HG03066 (cell line): ENCODE measurements at regions not wholly inside any gene's neighbourhood (a gene's known extent, or its start where the extent isn't known, plus 50 kb on each side); places are given as distances from the start of the nearest gene placed in this dataset.
A peak's percentile ranks its signal among the peaks of the same experiment; 100 is the strongest.
"Not testable (repeated sequence)": the region's sequence is repeated elsewhere in the genome, so short reads cannot be mapped to it uniquely, and the experiment has no call there.

Experiments
- ATAC-seq: cut with Tn5 transposase; IDR thresholded peaks from one replicate; pipeline ENCODE4 v1.9.1; 2021; ENCODE audit warnings: low read depth; ENCODE audit not compliant: unreplicated experiment

DNA sequence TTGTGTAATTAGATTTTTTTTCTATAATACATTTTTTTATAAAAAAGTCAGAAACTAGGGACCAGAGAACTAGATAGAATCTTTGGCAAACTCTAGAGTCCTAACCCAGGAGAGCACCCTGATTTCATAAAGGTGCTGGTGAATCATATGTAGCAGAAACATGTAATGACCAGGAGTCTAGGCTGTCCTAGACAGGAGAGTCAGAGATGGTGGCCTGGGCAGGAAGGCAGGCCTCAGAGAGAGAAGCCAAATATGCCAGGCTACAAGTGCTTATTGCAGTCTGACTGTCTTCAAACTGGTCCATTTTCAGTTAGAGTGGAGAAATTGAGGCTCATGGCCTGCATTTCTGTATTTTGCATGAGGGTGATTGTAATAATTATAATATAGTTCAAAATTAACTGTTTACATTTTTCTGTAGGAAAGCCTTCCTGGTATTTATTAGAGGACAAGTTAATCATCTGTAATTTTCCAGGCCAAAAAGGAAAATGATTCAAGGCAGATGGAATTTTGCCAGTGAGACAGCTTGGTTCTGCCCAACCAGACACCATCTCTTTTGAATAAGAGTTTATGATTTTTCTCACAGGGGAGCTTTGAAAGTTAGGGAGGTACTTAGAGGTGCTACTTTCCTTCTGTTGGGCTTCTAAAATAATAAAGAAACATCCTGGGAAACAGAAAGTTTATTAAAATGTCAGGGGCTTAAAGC lies 129.8 kb downstream of the S1PR1 start:
- ATAC-seq, result no peak

DNA sequence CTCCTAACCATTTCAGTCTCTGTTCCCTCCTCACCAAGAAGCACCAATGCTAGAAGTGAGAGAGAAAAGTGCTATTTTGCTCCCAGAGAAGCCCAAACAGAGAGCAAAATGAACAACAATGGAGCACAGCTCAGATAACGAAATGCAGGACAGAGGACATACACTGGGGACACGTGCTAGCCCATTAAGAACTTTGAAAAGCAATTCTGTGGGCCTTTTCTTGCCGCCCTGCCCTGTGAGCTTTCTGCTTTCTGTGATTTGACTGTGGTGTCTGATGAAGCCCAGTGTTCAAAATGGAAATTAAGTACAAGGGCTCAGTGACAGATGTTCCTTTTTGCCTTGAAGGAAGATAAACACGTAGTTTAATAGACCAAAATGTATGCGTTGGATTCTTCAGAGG lies 130.8 kb downstream of the S1PR1 start:
- no peak for ATAC-seq

DNA sequence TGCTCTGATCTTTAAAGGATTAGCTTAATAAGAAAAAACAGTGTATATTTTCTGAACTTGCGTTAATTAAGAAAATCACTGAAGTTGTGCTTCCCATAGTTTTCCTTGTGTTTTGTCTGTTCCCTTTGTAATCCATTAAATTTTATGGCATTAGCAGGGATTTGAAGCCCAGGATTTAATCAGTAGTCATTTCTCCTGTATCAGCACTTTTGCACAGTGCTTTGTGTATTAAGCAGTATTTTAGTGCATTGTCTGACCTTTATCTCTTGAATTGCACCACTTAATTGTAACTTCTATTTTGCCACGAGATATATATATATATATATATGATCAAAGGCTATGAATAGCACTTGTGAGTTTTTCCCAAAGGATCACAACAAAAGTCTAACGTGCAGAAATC lies 133.7 kb downstream of the S1PR1 start:
- no peak for ATAC-seq

DNA sequence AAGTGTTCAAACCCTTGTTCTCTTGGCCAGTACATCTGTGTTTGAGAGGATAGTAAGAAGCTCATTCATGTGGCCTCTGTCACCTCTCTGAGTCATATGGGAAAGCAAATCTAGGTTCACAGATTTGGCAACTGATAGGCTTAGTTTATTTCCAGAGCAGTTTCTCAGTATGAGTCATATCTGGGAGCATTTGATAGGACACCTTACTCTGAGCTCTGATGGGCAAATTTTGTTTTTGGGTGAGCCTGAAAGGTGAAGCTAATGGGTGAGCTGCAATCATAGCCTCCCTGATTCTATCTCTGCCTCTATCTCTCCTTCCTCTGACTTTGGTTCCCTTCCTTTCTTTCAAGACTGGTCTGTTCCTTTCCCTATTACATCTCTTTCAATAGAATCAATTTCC lies 134.4 kb downstream of the S1PR1 start:
- peak; percentile 93 for ATAC-seq

DNA sequence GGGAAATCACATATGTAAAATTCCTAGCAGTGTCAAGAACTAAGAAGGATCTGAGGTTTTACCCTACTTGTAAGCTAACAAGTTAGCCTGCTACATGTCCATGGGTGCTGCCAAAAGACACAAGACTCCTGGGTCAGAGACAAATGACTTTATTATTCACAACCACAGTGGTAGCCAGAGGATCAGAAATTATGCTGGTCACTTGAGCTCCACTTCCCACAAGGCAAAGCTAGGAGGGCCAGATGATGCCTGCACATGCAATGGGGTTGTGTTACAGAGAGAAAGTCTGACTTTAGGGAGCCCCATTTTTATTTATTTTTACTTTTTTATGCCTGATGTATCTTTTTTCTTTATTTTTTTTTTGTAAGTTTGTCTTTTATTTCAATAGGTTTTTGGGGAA lies 136.8 kb downstream of the S1PR1 start:
- no peak for ATAC-seq

DNA sequence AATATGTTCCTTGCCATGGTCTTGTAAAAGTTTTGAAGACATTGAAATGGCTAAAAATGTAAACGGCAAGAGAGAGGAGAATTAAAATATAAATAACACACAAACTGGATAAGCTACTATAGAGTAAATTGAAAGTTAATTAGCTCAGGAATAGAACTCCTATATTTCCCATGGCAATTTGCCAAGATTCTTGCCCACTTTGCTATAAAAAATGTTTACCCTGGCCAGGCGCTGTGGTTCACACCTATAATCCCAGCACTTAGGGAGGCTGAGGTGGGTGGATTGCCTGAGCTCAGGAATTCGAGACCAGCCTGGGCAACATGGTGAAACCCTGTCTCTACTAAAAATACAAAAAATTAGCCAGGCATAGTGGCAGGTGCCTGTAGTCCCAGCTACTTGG lies 138.6 kb downstream of the S1PR1 start:
- ATAC-seq, result not testable (repeated sequence)

DNA sequence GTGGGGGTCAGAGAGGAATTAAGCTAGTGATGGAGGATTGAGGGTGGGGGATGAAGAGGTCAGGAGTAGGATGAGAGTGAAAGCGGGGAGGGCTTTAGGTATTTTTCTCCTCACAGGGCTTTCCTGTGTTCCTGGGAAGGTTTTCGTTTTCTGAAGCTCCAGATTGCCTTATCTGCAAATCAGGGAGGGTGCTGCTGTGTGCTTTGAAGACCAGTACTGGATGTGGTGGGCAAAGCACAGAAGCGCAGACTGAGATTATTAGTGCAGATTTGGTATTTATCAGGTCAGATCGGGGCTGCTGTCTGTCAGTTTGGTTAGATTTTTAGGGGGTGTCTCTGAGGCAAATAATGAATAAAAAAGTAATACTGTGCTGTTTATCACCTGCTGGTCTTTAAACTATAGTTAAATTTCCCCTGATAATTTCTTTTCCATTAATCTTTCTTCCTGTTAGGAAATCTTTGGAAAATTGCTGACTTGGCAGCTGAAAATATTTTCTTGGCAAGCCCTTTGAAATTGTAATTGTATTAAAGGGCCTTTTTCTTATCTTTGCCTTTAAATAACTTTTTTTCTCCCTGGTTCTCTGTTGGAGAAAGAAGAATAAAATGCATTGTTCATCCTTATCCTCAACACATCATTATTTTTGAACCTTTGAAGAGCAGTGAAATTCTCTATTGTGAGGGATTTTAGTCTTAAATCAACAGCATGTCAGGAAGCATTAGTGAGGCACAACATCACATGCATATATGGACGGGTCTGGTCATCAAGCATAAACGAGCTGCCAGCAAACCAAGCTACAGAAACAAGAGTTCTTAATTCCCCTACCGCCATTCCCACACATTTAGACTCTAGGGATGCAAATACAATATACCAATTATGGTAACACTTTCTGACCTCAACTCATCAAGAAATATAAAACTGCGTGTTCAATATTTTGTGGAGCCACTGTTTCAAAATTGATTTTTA lies 139.6 kb downstream of the S1PR1 start:
- ATAC-seq, result no peak

DNA sequence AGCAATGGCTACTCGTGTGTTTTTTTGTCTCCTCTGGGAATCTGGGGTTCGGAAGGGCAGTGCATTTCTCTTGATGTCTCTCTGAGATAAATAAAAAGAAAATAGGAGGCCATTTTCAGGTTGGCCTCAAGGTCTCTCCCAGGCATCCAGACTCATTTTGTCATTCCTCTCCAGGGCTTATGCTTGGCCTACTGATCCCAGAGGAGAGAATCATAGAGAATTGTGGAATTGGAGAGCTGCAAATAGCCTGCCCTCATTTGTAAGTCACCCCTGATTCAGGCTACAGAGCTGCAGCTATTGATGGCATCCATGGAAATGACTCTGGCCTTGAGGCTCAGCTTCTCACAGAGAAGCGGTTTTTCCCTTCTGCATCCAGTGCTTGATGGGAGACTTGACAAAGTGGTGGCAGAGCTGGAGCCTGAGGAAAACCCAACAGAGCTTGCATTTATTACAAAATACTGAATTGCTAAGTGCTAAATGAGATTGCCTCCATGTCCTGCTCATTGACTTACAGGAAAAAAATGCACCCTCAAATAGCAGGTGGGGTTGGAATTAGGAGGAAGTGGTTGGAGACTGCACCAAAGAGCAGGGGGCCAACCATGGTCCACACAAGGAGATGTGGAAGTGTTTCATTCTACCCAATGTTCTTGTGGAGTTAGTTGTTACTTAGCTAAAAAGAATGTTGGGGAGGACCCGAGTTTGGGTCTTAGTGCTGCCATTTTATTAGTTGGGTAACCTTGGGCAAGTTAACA lies 140.4 kb downstream of the S1PR1 start:
- no peak for ATAC-seq

DNA sequence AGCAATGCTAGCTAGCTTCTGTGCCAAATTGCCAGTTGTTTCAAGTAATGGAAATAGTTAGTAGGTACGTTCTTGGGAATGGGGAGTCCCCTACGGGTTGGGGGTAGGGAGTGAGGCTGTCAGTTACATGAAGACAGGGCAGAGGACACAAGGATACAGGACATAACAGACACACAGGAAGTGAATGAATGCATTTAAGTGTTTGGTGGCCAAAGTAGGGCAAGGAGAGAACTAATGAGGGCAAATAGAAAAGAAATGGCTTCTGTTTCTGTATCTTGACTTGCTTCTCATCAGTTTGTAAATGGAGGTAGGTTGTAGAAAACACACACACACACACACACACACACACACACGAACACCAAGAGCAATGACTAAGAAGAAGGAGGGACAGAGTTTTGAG lies 142.2 kb downstream of the S1PR1 start:
- no peak for ATAC-seq

DNA sequence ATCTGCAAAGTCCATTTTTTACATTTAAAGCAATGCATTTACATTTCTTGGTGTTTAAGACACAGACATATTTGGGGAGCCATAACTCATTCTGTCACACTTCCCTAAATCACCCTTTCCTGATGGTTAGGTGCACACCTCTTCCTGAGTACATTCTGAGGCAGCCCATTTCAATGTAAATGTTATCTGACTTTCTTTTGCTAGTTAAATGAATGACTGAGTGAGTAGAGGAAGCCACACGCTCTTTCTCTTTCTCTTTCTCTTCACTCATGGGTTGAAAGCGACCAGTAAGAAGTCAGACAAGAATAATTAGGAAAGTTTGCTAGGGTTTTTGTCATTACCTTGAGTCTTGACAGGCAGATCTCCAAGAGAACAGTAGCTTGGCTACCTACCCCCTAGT lies 143.1 kb downstream of the S1PR1 start:
- ATAC-seq, result peak; percentile 90

DNA sequence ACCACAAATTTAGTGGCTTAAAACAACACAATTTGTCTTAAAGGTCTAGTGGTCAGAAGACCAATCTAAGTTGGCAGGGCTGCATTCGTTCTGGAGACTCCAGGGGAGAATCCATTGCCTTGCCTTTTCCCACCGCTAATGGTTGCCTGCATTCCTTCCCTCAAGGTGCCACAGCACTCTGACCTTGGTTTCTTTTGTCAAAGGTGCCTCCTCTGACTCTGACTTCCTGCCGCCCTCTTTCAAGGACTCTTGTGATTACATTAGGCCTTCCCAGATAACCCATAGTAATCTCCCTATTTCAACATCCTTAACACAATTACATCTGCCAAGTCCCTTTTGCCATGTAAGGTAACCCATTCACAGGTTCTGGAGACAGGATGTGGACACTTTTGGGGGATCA lies 145.3 kb downstream of the S1PR1 start:
- ATAC-seq, result no peak

DNA sequence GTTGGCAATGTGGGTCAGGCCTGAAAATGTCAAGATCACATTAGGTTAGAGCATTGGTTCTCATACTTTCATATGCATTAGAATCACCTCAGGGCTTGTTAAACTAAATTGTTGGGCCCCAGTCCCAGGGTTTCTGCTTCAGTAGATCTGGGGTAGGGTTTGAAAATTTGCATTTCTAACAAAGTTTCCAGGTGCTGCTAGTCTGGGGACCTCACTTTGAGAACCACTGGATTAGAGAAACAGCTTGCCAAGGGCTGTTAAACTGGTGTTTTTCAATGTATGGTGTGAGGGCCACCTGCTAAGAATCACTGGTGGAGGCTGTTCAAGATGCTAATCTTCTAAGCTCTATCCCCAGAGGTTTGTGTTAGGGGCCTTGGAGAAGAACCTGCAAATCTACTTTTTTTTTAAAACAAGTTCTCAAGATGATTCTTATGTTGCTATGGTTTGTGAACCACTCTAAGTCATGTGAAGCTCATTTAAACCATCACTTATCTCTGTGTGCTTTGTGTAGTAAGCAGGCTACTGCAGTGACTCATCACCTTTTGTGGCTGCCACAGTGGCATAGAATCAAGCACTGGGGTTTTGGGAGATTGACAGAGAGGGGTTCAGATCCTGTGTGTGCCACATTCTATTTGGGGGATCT lies 152.2 kb downstream of the S1PR1 start:
- peak; percentile 88 for ATAC-seq

DNA sequence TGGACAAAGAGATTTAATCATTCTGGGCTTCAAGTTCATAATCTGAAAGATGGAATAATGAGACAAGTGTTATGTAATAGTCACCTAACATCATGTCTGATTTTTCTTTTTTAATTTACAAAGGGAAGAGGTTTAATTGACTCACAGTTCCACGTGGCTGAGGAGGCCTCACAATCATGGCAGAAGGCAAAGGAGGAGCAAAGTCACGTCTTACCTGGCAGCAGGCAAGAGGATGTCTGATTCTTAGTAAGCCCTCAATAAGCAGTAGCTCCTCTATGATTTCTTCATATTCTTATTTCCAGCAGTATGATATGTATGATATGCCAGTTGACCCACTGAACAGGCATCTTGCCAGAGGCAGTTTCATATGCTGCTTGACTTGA lies 152.7 kb downstream of the S1PR1 start:
- ATAC-seq, result no peak

DNA sequence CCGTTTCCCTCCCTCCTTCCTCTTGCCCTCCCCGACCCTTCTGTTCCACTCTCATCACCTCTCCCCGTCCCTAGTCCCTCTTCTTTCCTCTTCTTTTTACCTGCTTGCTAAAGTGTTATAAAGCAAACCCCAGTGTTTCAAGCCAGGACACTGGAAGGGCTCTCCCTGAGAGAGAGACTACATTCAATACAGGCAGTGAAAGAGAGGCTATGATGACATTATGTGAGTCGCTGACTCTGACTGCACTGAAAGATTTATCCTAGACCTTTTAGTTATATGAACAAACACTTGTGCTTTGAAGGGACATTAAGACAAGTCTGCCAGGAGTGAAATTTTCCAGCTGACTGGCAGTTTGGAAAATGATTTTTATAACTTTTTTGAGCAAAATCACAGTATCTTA lies 155.7 kb downstream of the S1PR1 start:
- no peak for ATAC-seq

DNA sequence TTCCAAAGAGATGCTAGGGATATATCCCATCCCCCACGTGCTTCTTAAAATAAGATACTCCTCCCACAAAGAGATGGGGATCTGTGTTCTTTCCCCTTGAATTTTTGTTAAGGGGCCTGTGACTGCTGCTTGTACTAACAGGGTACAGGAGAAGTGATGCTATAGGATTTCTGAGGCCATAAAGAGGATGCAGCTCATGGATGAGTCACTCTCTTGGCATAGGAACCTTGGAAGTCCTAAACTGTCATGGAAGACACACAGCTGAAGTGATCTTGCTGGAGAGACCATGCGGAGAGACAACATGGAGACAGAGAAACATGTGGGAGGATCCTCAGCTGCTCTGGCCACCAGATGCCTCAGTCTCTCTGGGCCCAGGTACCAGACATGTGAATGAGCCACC lies 157.2 kb downstream of the S1PR1 start:
- no peak for ATAC-seq

DNA sequence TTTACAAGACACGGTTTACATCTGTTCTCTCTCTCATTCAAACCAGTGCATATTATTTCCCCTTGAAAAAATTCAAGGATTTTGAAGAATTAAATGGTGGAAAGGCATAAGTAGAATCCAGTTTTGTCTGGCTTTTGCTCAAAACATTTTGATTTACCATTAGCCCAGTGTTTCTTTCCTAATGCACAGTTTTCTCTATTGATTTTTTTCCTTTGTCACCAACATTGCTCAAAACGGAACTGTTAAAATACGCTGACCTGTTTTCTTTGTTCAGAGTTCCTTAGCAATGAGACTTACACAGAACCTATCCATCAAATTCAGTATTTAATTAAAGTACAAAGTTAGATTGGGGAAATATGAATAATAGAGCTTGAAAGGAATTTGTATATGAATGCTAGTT lies 162.4 kb downstream of the S1PR1 start:
- ATAC-seq, result no peak

DNA sequence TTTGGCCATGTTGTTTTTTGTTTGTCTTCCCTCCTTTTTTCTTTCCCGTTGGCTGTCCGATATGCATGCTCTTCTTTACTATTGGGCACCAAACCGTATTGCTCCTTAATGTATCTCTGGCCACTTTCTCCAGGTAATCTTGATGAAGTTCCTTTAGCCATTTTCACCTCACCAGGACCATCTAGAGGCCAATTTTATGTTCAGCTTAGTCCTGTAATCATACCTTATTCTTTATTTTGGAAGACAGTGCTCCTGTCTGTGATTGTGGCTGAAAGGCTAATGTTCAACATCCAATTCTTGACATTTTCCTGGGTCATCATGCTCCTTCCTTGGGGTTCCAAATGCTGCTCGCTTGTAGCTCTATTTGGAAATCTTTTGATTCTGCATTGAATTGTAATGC lies 169.5 kb downstream of the S1PR1 start:
- ATAC-seq, result no peak

DNA sequence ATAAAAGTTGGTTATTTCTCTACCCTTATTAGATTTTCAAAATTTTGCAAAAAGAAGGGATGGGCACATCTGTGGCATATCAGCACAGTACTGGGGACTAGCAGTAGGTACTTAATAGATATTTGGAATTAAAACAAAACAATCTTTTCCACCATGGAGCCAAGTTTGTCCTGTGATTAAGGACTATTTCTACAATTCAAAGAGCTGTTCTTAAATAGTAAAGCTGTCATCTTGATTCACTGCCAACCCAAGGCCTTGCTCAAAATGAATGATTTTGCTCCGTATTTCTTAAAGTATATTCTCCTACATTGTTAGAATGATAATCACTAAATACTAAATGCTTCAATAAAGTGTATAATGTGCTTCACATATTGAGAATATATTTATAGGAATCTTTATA lies 169.9 kb downstream of the S1PR1 start:
- no peak for ATAC-seq

DNA sequence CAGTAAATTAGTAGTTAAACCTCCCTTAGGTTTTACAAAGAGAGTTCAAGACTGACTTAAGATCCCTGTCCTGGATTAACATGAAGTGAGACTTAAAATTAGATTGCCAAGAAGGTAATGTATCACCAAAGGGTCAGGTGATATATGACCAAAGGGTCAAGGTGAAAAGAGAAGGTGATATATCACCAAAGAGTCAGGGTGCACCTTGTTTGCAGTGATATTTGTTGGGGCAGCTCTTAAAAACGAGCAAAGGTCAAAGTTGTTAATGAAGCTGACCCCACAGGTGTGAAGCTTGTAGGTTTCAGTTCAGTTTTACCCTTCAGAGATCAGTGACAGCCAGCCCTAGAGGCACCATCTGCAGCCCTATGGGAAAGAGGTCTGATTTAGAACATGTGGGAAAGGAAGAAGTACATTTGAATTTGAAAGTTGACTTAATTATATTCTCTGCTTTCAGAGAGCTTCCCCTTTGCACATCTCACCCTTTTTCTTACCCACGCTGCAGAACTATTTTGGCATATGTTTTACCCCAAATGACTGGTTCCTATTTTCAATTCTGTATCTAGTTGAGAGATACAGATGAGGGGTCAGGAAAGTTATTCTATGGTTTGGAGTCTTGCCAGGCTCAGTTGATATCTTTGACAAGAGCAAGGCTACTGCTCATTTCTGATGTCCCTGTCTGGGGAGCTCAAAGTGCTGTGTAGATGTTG lies 170.8 kb downstream of the S1PR1 start:
- ATAC-seq, result peak; percentile 72
